ENCODE measurements at regions not wholly inside any gene's neighbourhood (a gene's known extent, or its start where the extent isn't known, plus 50 kb on each side); places are given as distances from the start of the nearest gene placed in this dataset.

DNA sequence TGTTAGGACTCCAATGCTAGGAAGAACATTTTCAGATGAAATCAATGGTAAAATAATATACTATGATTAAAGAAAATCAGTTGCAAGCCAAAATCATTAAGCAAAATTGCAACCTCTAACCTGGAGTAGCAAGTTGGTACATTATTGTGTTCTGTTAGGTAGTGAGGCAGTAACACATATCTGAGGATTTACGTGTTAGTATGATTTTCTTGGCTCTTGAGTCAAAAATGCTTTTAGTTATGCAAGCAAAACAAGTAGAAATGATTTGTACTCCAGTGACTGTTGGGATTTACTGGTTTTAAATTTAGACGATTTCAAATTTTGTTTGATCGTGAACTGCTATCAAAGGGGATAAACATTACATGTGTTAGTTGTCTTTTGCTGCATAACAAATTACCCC, 293.0 kb upstream of the BTBD3 start:
- no peak for DNase-seq (ENCODE audit: extremely low read depth, low read depth, low spot score)

DNA sequence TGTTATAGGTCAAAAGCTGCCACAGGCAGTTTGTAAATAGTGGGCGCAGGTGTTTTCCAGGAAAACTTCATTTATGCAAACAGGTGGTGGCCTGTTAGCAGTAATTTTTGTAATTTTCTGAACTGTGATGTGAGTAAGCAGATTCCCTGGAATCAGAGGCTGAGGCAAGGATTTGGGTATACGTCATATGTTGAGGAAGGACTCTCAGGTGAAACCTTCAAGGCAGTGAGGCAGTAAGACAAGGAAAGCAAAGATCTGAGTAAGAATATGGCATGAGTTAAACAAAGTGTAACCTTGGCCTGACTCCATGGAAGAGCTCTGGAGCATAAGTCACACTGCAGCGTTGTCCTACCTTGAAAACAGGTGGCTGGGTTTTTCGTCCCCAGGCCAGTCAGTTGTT, 291.1 kb upstream of the BTBD3 start:
- DNase-seq (ENCODE audit: extremely low read depth, low read depth, low spot score), result no peak

DNA sequence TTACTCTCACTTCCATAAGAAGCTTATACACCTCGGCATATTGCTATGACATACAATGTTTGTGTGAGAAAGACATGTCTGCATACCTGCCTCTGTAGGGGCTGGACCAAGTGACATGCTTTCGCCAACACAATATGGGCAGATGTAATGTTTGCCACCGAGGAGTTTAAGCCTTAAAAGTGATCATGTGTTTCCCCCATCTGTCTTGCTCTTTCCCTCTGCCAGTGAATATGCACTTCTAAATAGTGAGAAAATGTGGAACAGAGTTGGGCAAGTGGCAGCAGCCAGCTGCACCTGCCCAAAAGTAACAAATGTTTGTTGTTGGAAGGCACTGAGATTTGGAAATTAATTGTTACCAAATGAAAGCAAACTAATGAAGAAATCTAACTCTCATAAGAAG, 274.8 kb upstream of the BTBD3 start:
- no peak for DNase-seq (ENCODE audit: extremely low read depth, low read depth, low spot score)

DNA sequence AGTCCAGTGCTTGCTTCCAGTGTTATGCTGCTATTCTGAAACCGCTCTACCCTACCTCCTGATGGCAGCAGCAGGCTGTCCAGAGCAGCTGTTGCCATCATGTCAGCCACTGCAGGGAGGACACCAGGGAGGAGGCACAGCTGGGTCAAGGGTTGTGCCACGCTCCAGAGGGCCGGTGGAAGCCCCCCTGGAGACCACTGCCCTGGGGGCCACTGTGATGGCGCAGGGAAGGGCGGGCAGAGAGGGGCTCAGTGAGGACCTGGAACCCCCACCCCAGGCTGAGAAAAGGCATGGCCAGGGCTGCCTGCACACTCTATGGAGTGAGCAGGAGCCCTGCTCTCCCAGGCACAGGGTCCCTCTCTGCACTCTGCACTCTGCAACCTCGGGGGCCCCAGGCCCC, 271.3 kb upstream of the BTBD3 start:
- no peak for DNase-seq (ENCODE audit: extremely low read depth, low read depth, low spot score)

DNA sequence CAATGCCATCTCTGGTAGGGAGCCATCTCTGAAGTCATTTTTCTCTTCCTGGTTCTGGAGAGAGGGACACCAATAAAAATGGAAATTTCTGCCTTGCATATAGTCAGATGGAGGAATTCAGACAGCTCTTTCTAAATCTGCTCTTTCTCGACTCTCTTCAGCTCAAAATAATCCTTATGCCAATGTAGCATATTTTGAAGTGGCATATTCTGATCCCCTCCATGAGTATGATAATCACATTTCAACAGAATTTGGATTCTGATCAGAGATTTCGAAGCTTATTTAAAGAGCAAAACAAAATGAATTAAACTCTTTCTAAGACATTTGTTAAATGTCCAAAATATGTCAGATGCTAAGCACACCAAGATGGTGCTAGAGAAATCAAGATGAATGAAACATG, 267.1 kb upstream of the BTBD3 start:
- no peak for DNase-seq (ENCODE audit: extremely low read depth, low read depth, low spot score)

DNA sequence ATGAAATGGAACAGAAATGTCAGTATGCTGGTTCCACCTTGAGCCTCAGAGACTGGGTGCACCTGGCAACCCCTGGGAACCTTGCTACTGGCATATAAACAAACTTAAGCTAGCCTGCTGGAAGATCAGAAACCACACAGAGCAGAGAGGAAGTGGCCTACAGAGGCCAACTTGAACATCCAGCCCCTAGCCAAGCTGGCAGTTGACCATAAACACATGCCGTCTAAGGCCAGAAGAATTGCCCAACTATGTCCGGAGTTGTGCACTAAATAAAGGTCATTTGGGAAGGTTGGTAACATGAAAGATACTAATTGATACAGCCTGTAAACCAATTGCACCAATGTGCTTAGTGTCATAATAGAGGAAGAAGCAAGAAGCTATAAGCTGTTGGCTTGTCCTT, 266.6 kb upstream of the BTBD3 start:
- no peak for DNase-seq (ENCODE audit: extremely low read depth, low read depth, low spot score)

DNA sequence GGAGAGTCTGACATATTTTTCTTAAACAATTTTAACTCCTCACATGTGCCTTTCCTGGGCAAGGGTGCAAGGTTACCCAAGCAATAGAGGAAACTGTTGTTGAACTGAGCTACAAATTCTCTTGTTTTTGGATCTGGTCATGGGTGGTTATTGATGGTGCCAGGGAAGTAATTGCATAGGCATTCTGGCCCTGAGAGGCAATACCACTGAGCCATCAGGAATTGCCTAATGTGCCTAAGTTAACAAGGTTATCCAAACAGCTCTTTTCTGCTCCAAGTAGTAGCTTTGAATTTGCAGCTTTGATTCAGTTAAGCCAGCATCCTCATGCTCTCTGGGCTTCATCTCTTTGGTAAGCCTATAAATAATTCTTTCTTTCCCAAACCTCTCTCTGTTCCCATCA, 266.0 kb upstream of the BTBD3 start:
- no peak for DNase-seq (ENCODE audit: extremely low read depth, low read depth, low spot score)

DNA sequence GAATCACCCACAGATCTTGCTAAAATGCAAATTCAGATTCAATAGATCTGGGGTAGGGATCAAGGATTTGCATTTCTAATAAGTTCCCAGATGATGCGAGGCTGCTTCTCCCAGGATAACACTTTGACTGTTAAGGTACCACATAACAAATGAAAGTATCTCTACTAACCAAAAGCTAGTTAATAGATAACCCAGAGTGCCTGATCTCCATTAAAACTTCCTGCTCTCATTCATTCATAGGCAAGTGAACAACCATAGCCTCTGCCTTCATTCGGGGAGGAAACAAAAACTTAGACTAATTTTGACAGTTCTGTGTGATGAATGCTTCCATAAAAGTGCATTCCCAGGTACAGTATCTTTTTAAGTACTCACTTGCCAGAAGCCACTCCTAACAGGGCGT, 265.6 kb upstream of the BTBD3 start:
- DNase-seq (ENCODE audit: extremely low read depth, low read depth, low spot score), result no peak

DNA sequence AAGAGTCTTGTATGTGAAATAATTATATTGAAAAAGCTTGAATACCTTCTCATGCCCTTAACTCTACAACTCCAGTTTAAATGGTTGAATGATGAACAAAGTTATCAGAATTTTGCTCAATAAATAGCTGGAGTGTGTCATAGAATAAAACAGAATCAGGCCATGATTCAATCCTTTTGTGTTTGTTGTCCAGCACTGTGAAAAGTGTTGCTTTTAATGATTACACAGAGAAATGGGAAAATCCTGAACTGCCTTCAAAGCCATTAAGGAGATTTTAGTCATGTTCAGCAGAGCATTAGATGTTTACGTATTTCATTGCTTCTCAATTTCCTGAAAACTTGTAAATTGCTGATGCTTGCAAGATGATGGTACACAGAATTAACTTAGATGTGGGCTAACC, 262.9 kb upstream of the BTBD3 start:
- no peak for DNase-seq (ENCODE audit: extremely low read depth, low read depth, low spot score)

DNA sequence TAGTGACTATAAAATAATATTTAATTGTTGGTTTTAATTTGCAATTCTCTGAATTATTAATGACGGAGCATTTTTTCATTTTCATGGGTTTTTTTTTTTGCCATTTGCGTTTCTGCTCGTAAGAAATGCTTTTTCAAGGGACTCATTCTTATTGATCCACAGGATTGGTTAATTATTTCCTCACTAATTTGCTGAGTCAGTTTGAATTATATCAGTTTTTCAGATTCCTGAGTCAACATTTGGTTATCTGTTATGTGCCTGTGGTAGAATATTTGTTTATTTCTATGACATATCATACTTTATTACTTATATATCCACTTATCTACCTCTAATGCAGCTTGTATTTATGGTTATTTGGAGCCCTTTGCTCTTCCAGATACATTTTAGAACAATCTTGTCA, 257.0 kb upstream of the BTBD3 start:
- DNase-seq (ENCODE audit: extremely low read depth, low read depth, low spot score), result no peak

DNA sequence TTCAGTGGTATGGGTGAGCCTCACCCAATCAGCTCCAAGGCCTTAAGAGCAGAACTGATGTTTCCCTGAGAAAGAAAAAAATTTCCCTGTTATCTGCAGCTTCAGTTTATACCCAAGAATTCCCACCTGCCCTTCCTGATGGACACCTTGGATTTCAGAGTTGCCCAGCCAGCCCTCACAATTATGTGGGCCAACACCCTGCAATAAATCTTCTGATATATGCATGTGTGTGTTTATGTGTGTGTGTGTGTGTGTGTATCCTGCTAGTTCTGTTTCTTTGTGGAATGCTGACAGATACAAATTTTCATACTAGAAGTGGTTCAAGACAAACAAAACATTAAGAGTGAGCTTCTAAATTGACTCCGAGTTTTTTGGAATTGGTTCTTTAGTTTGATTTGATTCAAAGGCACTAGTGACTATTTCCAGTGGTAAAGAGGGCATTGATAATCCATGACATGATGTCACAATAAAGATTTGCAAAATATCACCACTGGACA, 246.6 kb upstream of the BTBD3 start:
- DNase-seq (ENCODE audit: extremely low read depth, low read depth, low spot score), result no peak

DNA sequence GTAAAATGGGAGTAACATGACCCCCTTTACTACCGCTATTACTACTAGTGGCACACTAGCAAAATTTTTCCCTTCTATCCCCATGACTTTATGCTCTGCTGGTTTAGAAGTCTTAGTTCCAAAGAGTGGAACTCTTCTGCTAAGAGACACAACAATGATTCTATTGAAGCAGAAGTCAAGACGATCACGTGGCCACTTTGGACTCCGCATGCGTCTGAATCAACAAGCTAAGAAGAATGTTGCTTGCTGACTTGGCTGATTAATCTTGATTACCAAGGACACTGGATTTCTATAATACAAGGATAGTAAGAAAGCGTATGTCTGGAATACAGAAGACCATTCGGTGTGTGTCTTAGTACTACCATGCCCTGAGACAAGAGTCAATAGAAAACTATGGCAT, 244.7 kb upstream of the BTBD3 start:
- no peak for DNase-seq (ENCODE audit: extremely low read depth, low read depth, low spot score)

DNA sequence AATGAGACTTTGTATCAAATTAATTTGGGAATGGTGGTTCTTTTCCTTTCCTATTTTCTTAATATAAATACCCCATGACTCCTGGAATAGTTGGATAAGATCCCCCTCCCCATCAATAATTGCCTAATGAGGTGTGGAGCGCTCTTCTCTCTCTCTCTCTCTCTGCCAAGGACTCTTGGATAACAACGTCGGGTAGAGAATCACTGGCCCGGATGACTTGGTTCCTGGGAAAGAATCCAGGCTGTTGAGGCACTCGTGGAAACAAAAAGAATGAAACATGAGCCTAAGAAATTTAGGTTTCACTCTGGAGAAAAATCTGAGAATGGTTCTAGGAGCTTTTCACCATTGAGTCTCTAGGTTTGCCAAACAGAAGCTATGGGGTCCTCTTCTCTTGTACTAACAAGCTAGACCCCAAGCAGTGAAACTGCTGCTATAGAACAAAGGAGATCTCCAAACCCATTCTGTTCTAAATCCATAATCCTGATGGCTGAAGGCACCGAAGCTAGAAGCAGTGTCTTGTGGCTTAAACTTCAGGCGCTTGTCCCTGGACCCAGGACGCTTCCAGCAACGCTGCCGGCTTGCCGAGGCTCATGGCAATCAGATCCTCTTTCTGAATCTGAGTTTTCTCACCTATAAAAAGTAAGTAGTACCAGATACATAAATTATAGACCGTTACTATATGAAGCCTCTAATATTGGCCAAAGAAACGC, 241.6 kb upstream of the BTBD3 start:
- no peak for DNase-seq (ENCODE audit: extremely low read depth, low read depth, low spot score)

DNA sequence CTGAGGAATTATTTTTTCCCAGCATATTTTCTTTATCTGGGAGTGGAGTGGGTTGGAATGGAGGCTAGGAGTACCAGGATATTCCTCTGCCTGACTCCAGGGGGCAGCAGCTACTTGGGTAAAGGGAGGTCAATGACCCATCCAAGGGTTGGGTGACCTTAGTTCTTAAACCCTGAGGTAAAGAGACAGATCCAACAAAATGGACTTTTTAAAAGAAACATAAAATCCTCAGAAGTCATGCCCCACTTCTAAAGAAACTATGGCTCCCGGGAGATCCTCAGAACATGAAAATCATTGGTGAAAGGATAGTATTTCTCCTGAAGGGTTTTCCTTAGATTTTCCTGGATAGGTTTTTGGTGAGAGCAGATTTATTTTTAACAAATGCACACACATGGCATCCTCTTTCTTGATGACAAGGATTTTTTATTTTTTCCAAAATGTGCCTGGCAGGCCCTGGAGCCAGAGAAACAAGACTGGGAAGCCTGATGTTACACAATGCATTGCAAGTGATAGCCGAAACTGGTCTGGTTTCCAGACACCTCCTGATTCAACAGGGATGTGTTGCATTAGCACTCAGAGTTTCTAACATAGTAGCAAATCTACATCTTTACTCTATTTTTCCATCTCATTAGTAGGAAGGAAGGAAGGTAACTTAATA, 240.9 kb upstream of the BTBD3 start:
- peak; percentile 31 for DNase-seq (ENCODE audit: extremely low read depth, low read depth, low spot score)

DNA sequence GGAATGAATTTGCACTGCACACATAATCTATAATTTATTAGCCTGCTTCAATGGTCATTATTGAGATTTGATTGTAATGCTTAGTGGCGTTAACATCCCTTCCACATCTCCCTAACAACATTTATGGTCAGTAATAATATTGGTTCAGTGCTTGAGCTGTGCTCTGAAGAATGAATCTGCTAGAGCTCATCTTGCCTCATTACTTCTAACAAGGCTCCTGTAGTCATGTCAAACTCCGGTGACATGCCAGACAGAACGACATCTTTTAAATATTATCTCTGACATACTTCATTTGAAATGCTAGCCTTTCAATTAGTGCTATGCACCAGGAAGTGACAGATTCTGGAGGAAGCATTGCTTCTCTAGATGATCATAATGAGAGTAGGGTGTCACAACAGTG, 240.3 kb upstream of the BTBD3 start:
- no peak for DNase-seq (ENCODE audit: extremely low read depth, low read depth, low spot score)

DNA sequence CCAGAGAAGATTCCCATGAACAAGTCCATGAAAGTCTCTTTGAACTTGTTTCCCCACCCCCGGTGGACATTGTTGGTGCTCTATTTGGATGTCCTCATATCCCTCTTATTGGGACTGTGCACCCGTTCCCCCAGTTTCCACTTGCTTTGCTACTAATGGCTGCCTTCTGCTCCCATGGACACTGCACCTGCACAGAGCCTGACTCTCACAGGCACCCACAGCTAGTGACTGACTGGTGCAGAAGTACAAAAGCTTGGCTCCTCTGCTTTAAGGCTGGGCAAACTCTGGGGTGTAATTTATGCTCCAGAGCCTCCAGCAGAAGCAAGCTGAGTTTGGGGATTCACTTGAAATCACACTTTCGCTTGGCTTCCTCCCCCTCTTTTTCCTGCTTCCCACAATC, 239.9 kb upstream of the BTBD3 start:
- no peak for DNase-seq (ENCODE audit: extremely low read depth, low read depth, low spot score)

DNA sequence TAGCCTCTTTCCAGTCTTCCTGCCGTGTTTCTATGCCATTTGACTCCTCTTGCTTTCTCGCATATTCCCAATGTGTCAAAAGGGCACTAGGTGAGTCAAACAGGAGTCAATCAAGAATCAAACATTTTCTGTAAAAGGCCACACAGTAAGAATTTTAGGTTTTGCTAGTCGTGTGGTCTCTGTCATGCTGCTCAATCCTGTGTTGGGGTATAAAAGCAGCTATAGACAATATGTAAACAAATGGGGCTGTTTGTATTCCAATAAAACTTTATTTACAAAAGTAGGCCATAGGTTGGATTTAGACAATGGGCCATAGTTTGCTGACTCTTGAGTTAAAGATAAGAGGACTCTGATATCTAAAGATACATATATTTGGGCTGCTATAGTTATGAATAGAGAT, 235.4 kb upstream of the BTBD3 start:
- DNase-seq (ENCODE audit: extremely low read depth, low read depth, low spot score), result no peak

DNA sequence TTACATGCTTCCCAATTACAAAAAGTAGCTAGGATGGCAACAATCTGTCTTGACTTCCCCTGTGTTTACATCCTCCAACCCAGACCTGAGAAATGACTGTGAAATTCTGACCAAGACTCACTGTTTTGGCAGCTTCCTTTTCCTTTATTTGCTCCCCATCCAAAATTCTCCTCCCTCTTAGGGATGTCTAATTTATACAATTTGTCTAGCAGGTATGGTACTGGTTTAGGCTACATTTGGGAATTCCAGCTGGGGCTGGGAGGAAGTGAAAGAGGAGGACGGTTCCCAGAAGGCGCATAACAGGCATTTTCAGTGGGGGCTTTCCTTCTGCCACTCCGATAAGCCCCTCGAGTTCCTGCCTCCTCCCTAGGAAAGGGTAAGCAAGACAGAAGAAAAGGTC, 231.5 kb upstream of the BTBD3 start:
- no peak for DNase-seq (ENCODE audit: extremely low read depth, low read depth, low spot score)

DNA sequence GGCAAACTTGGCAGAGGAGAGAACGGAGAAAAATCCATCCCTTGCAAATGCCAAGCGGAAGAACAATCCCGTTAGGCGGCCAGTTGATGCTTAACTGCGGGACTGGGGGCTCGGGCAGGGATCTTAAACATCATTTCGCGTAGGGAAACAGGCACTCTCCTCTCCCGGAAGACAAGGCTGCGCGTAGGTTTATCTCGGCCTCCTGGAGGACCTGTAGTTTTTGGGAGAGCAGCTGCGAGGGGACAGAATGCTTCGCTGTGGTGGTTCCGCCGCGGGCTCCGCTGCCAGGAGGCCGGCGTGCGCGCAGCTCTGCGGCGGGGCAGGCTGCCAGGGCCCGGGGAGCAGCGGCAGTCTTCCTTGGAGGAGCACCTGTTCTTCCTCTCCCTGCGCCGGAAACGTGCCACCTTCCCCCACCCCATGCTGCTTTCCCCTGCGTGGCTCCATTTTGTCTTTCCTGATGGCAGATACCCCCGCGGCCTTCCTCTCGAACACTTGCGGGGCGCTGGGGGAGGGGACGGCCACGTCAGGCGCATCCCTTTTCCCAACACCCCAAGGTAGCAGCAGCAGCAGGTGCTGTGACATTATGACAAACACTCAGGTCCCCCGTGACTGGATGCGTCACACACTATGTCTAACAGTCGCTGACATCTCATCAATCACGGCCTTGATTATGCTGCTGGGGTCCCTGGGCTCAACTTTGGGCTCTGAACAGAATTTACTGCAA, 230.7 kb upstream of the BTBD3 start:
- no peak for DNase-seq (ENCODE audit: extremely low read depth, low read depth, low spot score)

DNA sequence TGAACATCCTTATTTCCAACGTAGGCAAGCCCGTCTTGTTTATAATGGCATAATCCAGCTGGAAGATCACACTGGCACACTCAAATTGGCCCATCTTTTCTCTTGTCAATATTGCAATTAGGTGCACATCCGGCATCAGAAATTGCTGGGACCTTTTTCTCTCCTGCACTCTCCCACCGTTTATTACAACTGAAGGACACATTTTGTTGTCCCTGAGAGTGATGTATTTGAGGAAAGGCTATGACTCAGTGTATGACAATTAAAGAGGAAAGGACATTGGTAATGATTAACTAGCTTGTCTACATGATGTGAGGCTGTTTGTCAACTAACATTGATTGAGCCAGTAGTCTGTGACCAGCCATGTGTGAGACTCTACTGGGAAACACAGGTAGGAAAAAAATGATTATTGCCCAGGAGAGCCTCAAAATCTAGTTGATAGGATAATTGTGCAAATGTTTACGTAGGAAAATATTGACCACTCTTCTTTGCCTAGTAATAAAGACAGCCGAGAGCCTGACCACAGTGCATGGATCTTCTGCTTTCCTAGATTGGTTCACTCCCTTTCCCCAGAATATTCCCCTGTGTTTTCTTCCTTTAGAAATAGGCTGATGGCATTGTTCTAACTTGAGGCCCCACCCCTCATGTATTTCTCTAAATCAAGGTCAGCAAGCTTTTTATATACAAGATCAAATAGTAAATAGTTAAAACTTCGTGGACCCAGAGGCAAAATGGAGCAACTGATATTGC, 230.0 kb upstream of the BTBD3 start:
- DNase-seq (ENCODE audit: extremely low read depth, low read depth, low spot score), result no peak

DNA sequence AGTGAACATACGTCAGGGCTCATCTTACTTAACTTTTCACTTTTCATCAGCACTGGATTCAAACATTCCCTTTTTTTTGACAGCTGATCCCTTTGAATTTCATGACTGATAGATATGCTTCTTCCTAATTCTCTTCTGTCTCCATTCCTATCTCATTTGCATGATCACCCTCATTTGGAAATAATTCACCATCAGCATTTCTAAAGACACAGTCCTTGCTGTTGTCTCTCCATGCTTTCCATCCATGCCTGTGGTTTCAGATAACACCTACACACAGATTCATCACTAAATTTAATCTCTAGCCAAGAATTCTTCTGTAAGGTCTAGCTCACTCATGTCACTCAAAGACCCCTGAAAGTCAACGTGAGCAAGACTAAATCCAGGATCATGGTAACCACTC, 228.4 kb upstream of the BTBD3 start:
- DNase-seq (ENCODE audit: extremely low read depth, low read depth, low spot score), result no peak
